ENCODE measurements at regions not wholly inside any gene's neighbourhood (a gene's known extent, or its start where the extent isn't known, plus 50 kb on each side); places are given as distances from the start of the nearest gene placed in this dataset.

DNA sequence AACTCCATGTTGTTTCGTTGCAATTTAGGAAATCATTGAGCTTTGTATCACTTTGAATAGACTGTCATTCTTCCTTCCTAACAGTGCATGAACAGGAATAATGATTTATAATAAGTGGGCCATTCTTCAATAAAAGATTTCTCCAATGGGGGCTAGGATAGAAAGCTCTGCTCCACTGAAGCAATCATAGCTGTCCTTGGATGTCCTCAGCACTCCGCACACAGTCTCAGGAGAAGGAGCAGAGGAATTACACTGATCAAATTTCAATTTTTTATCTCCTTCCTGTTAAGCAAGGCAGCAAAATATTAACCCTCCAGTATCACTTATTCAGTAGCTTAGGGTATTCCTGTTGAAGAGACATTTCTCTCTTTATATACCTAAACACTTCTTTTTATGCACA lies 532.7 kb upstream of the ST8SIA4 start:
- Histone ChIP-seq H3K27me3 (ENCODE audit: insufficient read depth, low read depth, low read length) (no peaks in the 10 kb centered on the region), H3K9me2 (ENCODE audit: insufficient read depth, low read length) (no peaks in the 10 kb centered on the region), H3K4me2 (ENCODE audit: low read length) (no peak overlapping the region), H3K36me3 (ENCODE audit: insufficient read depth, low read length) (no peaks in the 10 kb centered on the region), H3K27ac (ENCODE audit: low read length) (no peak overlapping the region), H3K9ac (ENCODE audit: low read length) (no peak overlapping the region), H4K20me1 (ENCODE audit: insufficient read depth) (no peaks in the 10 kb centered on the region), H3K79me2 (replicated peaks; ENCODE audit: insufficient read depth, low read length) (no peaks in the 10 kb centered on the region), H2AFZ (ENCODE audit: low read depth, low read length) (no peak overlapping the region), H3K4me3 (ENCODE audit: low read length) (no peak overlapping the region), H3F3A (ENCODE audit: insufficient read depth, low read length, poor library complexity, severe bottlenecking) (no peaks in the 10 kb centered on the region), H3K9me3 (ENCODE audit: low read length) (no peaks in the 10 kb centered on the region)
- TF ChIP-seq, protein P1, sequence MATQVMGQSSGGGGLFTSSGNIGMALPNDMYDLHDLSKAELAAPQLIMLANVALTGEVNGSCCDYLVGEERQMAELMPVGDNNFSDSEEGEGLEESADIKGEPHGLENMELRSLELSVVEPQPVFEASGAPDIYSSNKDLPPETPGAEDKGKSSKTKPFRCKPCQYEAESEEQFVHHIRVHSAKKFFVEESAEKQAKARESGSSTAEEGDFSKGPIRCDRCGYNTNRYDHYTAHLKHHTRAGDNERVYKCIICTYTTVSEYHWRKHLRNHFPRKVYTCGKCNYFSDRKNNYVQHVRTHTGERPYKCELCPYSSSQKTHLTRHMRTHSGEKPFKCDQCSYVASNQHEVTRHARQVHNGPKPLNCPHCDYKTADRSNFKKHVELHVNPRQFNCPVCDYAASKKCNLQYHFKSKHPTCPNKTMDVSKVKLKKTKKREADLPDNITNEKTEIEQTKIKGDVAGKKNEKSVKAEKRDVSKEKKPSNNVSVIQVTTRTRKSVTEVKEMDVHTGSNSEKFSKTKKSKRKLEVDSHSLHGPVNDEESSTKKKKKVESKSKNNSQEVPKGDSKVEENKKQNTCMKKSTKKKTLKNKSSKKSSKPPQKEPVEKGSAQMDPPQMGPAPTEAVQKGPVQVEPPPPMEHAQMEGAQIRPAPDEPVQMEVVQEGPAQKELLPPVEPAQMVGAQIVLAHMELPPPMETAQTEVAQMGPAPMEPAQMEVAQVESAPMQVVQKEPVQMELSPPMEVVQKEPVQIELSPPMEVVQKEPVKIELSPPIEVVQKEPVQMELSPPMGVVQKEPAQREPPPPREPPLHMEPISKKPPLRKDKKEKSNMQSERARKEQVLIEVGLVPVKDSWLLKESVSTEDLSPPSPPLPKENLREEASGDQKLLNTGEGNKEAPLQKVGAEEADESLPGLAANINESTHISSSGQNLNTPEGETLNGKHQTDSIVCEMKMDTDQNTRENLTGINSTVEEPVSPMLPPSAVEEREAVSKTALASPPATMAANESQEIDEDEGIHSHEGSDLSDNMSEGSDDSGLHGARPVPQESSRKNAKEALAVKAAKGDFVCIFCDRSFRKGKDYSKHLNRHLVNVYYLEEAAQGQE (IDR thresholded peaks at IDR 0.05; ENCODE audit: borderline replicate concordance), result no peak
- no peak for TF ChIP-seq EP300 (conservative IDR thresholded peaks at IDR 0.05; ENCODE audit: poor library complexity, severe bottlenecking)

DNA sequence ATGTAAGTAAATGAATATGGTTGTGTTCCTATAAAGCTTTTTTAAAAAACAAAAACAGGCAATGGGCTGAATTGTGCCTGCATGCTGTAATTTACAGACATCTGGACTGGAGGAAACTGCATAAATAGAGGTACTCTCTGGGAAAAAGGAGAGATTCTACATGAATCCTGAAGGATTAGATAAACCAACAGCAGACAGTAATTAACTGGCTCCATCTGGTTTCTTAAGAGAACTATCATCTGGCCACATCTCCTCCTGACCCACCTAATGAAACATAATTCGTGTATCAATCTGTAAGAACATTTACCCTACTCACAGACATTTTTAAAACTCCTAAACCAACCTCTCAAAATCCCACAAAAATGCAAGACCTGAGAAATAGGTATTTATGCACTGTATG lies 528.1 kb upstream of the ST8SIA4 start:
- Histone ChIP-seq H4K20me1 (ENCODE audit: insufficient read depth) (no peaks in the 10 kb centered on the region), H3K27me3 (ENCODE audit: insufficient read depth, low read depth, low read length) (no peaks in the 10 kb centered on the region), H3K9me3 (ENCODE audit: low read length) (no peaks in the 10 kb centered on the region), H3K79me2 (replicated peaks; ENCODE audit: insufficient read depth, low read length) (no peaks in the 10 kb centered on the region), H3K4me3 (ENCODE audit: low read length) (no peak overlapping the region), H3K4me2 (ENCODE audit: low read length) (no peak overlapping the region), H3K27ac (ENCODE audit: low read length) (no peak overlapping the region), H3F3A (ENCODE audit: insufficient read depth, low read length, poor library complexity, severe bottlenecking) (no peaks in the 10 kb centered on the region), H3K36me3 (ENCODE audit: insufficient read depth, low read length) (no peaks in the 10 kb centered on the region), H3K9ac (ENCODE audit: low read length) (no peak overlapping the region), H3K9me2 (ENCODE audit: insufficient read depth, low read length) (no peaks in the 10 kb centered on the region), H2AFZ (ENCODE audit: low read depth, low read length) (no peak overlapping the region)
- no peak for TF ChIP-seq TAF1 (IDR thresholded peaks at IDR 0.05; ENCODE audit: low read depth)
- TF ChIP-seq RAD21 (conservative IDR thresholded peaks at IDR 0.05), result no peak
- no peak for TF ChIP-seq SMC3 (conservative IDR thresholded peaks at IDR 0.05; ENCODE audit: poor library complexity)
- TF ChIP-seq EP300 (conservative IDR thresholded peaks at IDR 0.05; ENCODE audit: poor library complexity, severe bottlenecking), result no peak
- no peak for TF ChIP-seq EZH2 (IDR thresholded peaks at IDR 0.05; ENCODE audit: borderline replicate concordance, insufficient read depth, low read length, poor library complexity, severe bottlenecking)
- TF ChIP-seq, protein P1 (IDR thresholded peaks at IDR 0.05; ENCODE audit: borderline replicate concordance), result no peak
- no peak for TF ChIP-seq POLR2AphosphoS5 (IDR thresholded peaks at IDR 0.05)
- TF ChIP-seq, protein P2, sequence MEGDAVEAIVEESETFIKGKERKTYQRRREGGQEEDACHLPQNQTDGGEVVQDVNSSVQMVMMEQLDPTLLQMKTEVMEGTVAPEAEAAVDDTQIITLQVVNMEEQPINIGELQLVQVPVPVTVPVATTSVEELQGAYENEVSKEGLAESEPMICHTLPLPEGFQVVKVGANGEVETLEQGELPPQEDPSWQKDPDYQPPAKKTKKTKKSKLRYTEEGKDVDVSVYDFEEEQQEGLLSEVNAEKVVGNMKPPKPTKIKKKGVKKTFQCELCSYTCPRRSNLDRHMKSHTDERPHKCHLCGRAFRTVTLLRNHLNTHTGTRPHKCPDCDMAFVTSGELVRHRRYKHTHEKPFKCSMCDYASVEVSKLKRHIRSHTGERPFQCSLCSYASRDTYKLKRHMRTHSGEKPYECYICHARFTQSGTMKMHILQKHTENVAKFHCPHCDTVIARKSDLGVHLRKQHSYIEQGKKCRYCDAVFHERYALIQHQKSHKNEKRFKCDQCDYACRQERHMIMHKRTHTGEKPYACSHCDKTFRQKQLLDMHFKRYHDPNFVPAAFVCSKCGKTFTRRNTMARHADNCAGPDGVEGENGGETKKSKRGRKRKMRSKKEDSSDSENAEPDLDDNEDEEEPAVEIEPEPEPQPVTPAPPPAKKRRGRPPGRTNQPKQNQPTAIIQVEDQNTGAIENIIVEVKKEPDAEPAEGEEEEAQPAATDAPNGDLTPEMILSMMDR (IDR thresholded peaks at IDR 0.05; ENCODE audit: poor library complexity, severe bottlenecking), result no peak
- TF ChIP-seq MXI1 (conservative IDR thresholded peaks at IDR 0.05; ENCODE audit: poor library complexity, severe bottlenecking), result no peak
